GM12891 (cell line): ENCODE measurements at regions not wholly inside any gene's neighbourhood (a gene's known extent, or its start where the extent isn't known, plus 50 kb on each side); places are given as distances from the start of the nearest gene placed in this dataset.
"Not testable (repeated sequence)": the region's sequence is repeated elsewhere in the genome, so short reads cannot be mapped to it uniquely, and the experiment has no call there.

ENCODE experiments used
- DNase-seq: peaks from one replicate; pipeline ENCODE4 v3.0.0; 2011; ENCODE audit warnings: low spot score; ENCODE audit not compliant: insufficient read length
- FAIRE-seq: peaks from 2 replicates; lab custom pipeline; 2011; peaks lifted over from hg19 to GRCh38; lab: Jason Lieb, UNC
- PAX5 ChIP-seq: IDR thresholded peaks from 2 replicates; pipeline ENCODE4 v1.6.1; 2011; ENCODE audit warnings: low read length, moderate library complexity, mild to moderate bottlenecking; ENCODE audit not compliant: insufficient read depth, severe bottlenecking
- POLR2A ChIP-seq: IDR thresholded peaks from 2 replicates; pipeline ENCODE4 v1.6.1; 2011; ENCODE audit warnings: low read depth, low read length, control low read depth
- POLR2AphosphoS5 ChIP-seq: IDR thresholded peaks from 2 replicates; pipeline ENCODE4 v1.6.1; 2011; ENCODE audit warnings: low read depth, low read length, control low read depth
- POU2F2 ChIP-seq: IDR thresholded peaks from 2 replicates; pipeline ENCODE4 v1.6.1; 2011; ENCODE audit warnings: low read depth, mild to moderate bottlenecking, control low read depth, low read length, moderate library complexity
- SPI1 ChIP-seq: IDR thresholded peaks from 2 replicates; pipeline ENCODE4 v1.6.1; 2011; ENCODE audit warnings: low read depth, low read length, control low read depth
- TAF1 ChIP-seq: IDR thresholded peaks from 2 replicates; pipeline ENCODE4 v1.6.1; 2011; ENCODE audit warnings: low read depth, low read length, control low read depth

DNA sequence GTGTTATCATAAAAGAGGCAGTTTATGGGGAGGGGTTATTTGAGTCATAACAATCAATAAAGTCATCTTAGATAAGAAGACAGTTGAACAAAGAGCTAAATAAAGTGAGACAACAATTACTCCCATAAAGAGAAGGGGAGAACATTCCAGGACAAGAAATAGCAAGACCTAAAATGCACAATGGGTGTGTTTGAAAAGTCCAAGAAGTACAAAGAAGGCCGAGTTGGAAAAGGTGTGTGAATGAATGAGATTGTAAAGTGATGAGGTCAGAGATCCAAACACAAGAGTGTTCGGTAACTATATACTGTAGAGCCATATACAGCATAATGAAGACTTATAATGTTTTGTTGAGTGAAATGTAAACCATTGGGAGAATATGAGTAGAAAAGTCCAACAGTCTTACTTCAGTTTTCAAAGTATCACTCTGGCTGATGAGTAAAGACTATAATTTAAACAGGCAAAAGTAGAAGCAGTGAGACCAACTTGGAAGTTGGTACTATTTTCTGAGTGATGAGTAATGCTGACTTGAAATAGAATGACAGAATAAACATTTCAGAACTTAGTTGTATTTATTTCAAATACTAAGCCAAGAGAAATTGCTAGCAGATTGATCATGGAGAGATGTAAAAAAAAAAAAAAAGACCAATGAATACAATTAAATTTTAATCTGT is 868.7 kb upstream of the CDH9 start:
- FAIRE-seq (no peak), DNase-seq (no peak)
- TF ChIP-seq POLR2AphosphoS5 (no peak), SPI1 (no peak), POU2F2 (no peak), PAX5 (no peak), TAF1 (no peak), POLR2A (no peak)

GRCh38 chr5:27906481-27906880 is 868.1 kb upstream of the CDH9 start:
- DNase-seq = no peak
- TF ChIP-seq TAF1 = no peak
- TF ChIP-seq POU2F2 = no peak
- FAIRE-seq = no peak

DNA sequence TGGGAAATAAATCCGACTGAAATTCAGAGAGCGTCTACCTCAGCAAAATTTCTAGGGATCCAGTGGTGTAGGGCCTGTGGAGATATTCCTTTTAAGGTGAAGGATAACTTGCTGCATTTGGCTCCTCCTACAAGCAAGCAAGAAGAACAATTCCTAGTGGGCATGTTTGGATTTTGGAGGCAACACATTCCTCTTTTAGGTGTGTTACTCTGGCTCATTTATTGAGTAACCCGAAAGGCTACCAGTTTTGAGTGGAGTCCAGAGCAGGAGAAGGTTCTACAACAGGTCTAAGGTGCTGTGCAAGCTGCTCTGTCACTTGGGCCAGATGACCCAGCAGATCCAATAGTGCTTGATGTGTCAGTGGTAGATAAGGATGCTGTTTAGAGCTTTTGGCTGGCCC is 862.4 kb upstream of the CDH9 start:
- DNase-seq (no peak), FAIRE-seq (no peak)
- TF ChIP-seq POU2F2 (no peak), POLR2A (no peak)

- no peak for FAIRE-seq
- DNase-seq = no peak
- TF ChIP-seq POU2F2 (no peak), TAF1 (no peak), POLR2AphosphoS5 (no peak), POLR2A (no peak), SPI1 (no peak), PAX5 (no peak)
Measured at GRCh38 chr5:27876071-27876470, 837.7 kb upstream of the CDH9 start.

DNA sequence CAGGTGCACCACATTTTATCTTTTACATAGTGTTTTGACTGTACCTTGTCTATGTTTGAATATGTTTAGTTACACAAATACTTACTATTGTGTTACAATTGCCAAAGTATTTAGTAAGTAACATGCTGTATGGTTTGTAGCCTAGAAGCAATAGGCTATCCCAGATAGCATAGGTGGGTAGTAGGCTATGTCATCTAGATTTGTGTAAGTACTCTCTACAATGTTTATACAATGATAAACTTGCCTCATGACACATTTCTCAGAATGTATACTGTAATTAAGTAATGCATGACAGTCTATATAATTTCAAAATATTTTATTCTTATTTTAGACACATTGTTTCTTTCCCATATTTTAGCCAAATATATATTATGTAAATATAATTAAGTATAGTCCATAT is 836.8 kb upstream of the CDH9 start:
- no peak for FAIRE-seq
- no peak for TF ChIP-seq POLR2AphosphoS5
- no peak for TF ChIP-seq PAX5
- TF ChIP-seq POU2F2 = no peak
- TF ChIP-seq POLR2A = no peak
- TF ChIP-seq TAF1 = no peak
- TF ChIP-seq SPI1 = no peak
- DNase-seq = no peak

- TF ChIP-seq POLR2AphosphoS5 = no peak
- TF ChIP-seq SPI1 = no peak
- TF ChIP-seq PAX5 = no peak
- DNase-seq (no peak), FAIRE-seq (no peak)
Measured at GRCh38 chr5:27868292-27868691, 829.9 kb upstream of the CDH9 start.

DNA sequence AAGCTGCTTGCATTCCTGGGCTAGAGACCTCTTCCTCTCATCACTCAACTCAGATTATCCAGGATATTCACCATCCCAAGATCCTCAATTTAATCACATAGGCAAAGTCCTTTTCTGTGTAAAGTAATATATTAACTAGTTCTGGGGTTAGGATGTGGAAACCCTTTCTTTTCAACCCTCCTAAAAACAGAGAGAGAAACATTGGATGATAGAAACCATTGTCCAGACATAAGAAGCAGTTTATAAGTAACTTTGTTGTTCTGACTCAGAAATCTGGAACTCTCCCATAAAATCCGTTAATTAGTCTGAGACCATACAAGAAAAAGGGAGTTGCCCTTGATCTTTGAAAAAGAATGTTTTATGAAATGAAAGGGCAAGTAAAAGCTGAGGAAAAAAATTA is 817.1 kb upstream of the CDH9 start:
- FAIRE-seq = no peak

GRCh38 chr5:27854243-27854852 is 816.0 kb upstream of the CDH9 start:
- no peak for DNase-seq
- TF ChIP-seq TAF1 (no peak), SPI1 (no peak), POLR2AphosphoS5 (no peak), PAX5 (no peak), POU2F2 (no peak), POLR2A (no peak)
- no peak for FAIRE-seq

More for the DNA sequence above, 817.1 kb upstream of the CDH9 start:
- TF ChIP-seq PAX5 = no peak
- TF ChIP-seq TAF1 = no peak
- TF ChIP-seq POU2F2 = no peak
- no peak for TF ChIP-seq POLR2AphosphoS5
- no peak for TF ChIP-seq SPI1
- no peak for TF ChIP-seq POLR2A
- no peak for DNase-seq

DNA sequence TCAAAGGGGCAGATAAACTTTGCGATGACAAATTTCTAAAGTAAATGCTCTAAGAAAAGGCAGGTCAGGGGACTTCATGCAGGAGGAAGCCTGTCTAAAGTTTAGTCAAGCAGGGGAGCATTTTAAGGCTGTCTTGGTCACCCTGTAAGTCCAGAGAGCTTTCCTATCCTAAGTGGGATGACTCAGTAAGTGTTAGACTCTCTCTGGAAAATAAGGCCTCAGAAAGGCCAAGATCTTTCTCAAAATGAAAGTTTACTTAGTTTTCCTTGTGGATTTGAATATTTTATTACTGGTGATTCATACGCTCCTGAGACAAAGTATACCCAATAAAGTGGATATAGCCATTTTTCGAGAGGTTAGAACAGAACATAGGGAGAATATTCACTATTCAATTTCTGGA is 806.9 kb upstream of the CDH9 start:
- DNase-seq (no peak), FAIRE-seq (no peak)
- TF ChIP-seq POLR2AphosphoS5 = no peak
- TF ChIP-seq PAX5 = no peak
- no peak for TF ChIP-seq POU2F2
- no peak for TF ChIP-seq POLR2A
- TF ChIP-seq TAF1 = no peak
- no peak for TF ChIP-seq SPI1

GRCh38 chr5:27836704-27837103 is 798.3 kb upstream of the CDH9 start:
- not testable (repeated sequence) for FAIRE-seq, DNase-seq

DNA sequence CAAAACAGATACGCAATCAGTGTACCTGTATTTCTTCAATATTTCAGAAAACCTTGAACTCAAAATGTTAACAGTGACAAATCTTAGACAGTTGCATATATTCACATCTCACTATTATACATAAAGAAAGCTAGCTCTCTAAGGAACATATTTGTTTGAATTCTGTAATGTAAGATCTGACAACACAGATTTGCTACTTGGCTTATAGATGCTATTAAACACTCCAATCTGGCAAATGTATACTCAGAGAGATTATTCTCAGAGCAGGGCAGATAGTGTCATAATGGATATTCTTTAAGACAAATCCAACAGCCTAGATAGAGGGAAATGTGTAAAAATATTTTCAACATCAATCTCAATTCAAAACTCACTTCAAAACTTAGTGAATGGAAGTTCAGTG is 794.5 kb upstream of the CDH9 start:
- DNase-seq (no peak), FAIRE-seq (no peak)
- TF ChIP-seq POLR2A (no peak), SPI1 (no peak), PAX5 (no peak), TAF1 (no peak), POLR2AphosphoS5 (no peak), POU2F2 (no peak)
